ENCODE measurements at regions not wholly inside any gene's neighbourhood (a gene's known extent, or its start where the extent isn't known, plus 50 kb on each side); places are given as distances from the start of the nearest gene placed in this dataset.

- TF ChIP-seq, protein P1, sequence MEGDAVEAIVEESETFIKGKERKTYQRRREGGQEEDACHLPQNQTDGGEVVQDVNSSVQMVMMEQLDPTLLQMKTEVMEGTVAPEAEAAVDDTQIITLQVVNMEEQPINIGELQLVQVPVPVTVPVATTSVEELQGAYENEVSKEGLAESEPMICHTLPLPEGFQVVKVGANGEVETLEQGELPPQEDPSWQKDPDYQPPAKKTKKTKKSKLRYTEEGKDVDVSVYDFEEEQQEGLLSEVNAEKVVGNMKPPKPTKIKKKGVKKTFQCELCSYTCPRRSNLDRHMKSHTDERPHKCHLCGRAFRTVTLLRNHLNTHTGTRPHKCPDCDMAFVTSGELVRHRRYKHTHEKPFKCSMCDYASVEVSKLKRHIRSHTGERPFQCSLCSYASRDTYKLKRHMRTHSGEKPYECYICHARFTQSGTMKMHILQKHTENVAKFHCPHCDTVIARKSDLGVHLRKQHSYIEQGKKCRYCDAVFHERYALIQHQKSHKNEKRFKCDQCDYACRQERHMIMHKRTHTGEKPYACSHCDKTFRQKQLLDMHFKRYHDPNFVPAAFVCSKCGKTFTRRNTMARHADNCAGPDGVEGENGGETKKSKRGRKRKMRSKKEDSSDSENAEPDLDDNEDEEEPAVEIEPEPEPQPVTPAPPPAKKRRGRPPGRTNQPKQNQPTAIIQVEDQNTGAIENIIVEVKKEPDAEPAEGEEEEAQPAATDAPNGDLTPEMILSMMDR (IDR thresholded peaks at IDR 0.05) = no peak
- Histone ChIP-seq H3K4me1 (ENCODE audit: control insufficient read depth, insufficient read depth, low read length) (no peaks in the 10 kb centered on the region), H3K9me3 (ENCODE audit: control insufficient read depth, insufficient read depth, low read length) (no peaks in the 10 kb centered on the region), H3K4me3 (ENCODE audit: low read length) (no peak overlapping the region), H3K27ac (ENCODE audit: low read length) (no peak overlapping the region), H3K27me3 (ENCODE audit: control insufficient read depth, insufficient read depth, low read length) (no peaks in the 10 kb centered on the region), H3K36me3 (ENCODE audit: control insufficient read depth, insufficient read depth, low read length) (no peaks in the 10 kb centered on the region)
- ATAC-seq = no peak
- 92% methylated on average over 8 of the region's 8 CpGs for WGBS (ENCODE audit: insufficient coverage)
- DNase-seq = no peak
- intact Hi-C loops (cut with micrococcal nuclease) = no loop called here
- Mint-ChIP-seq H3K27me3 (ENCODE audit: low read depth in 2 of 2) (peaks cover 6 to 12% of the 10 kb centered on the region in 2 donors), H3K36me3 (no peaks in the 10 kb centered on the region), H3K9me3 (no peaks in the 10 kb centered on the region), H3K4me1 (no peaks in the 10 kb centered on the region), H3K27ac (no peak overlapping the region), H3K4me3 (no peak overlapping the region)
These were observed 83.5 kb upstream of the SLC22A23 start for GRCh38 chr6:3540253-3540820.

GRCh38 chr6:3538536-3538935 lies 81.7 kb upstream of the SLC22A23 start:
- no peaks in the 10 kb centered on the region for H3K9me3 Mint-ChIP-seq
- no peaks in the 10 kb centered on the region for H3K4me1 ChIP-seq (ENCODE audit: control insufficient read depth, insufficient read depth, low read length)
- no peaks in the 10 kb centered on the region for H3K4me1 Mint-ChIP-seq
- no peaks in the 10 kb centered on the region for H3K9me3 ChIP-seq (ENCODE audit: control insufficient read depth, insufficient read depth, low read length)
- no peak overlapping the region for H3K27ac ChIP-seq (ENCODE audit: low read length)
- 60% methylated on average over 6 of the region's 6 CpGs for WGBS (ENCODE audit: insufficient coverage)
- TF ChIP-seq, protein P1 (IDR thresholded peaks at IDR 0.05) = no peak
- H3K36me3 ChIP-seq (ENCODE audit: control insufficient read depth, insufficient read depth, low read length) = no peaks in the 10 kb centered on the region
- no peaks in the 10 kb centered on the region for H3K36me3 Mint-ChIP-seq
- H3K27me3 Mint-ChIP-seq (ENCODE audit: low read depth in 2 of 2) = peaks cover 6 to 8% of the 10 kb centered on the region in 2 donors
- H3K4me3 Mint-ChIP-seq = no peak overlapping the region
- ATAC-seq (no peak), DNase-seq (no peak)
- H3K27ac Mint-ChIP-seq = no peak overlapping the region
- H3K27me3 ChIP-seq (ENCODE audit: control insufficient read depth, insufficient read depth, low read length) = no peaks in the 10 kb centered on the region
- intact Hi-C loops (cut with micrococcal nuclease) = no loop called here
- H3K4me3 ChIP-seq (ENCODE audit: low read length) = no peak overlapping the region

DNA sequence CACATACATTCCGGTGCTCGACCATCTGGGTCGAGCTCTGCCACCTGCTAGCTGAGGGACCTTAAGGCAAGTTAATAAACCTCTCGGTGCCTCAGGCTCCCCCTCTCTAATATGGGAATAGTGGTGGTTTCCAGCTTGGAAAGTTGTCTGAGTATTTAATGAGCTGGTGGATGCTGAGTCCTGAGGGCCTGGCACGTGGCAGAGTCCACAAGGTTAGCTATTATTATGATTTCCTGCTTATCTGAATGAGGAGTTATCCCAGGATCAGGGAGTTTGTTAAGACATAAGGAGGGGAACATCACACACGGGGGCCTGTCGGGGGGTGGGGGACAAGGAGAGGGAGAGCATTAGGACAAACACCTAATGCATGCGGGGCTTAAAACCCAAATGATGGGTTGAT lies 80.1 kb upstream of the SLC22A23 start:
- Histone ChIP-seq H3K27me3 (ENCODE audit: control insufficient read depth, insufficient read depth, low read length) (no peaks in the 10 kb centered on the region), H3K9me3 (ENCODE audit: control insufficient read depth, insufficient read depth, low read length) (no peaks in the 10 kb centered on the region), H3K4me3 (ENCODE audit: low read length) (no peak overlapping the region), H3K27ac (ENCODE audit: low read length) (no peak overlapping the region), H3K36me3 (ENCODE audit: control insufficient read depth, insufficient read depth, low read length) (no peaks in the 10 kb centered on the region), H3K4me1 (ENCODE audit: control insufficient read depth, insufficient read depth, low read length) (no peaks in the 10 kb centered on the region)
- Mint-ChIP-seq H3K9me3 (no peaks in the 10 kb centered on the region), H3K4me3 (no peak overlapping the region), H3K4me1 (no peaks in the 10 kb centered on the region), H3K27me3 (ENCODE audit: low read depth in 2 of 2) (peaks cover 6 to 8% of the 10 kb centered on the region in 2 donors), H3K36me3 (no peaks in the 10 kb centered on the region), H3K27ac (no peak overlapping the region)
- 89% methylated on average over 8 of the region's 8 CpGs for WGBS (ENCODE audit: insufficient coverage)
- TF ChIP-seq, protein P1 (IDR thresholded peaks at IDR 0.05) = no peak
- intact Hi-C loops (cut with micrococcal nuclease) = no loop called here
- DNase-seq (no peak), ATAC-seq (no peak)

GRCh38 chr6:3535776-3536435 lies 79.1 kb upstream of the SLC22A23 start:
- Mint-ChIP-seq H3K4me1 (no peaks in the 10 kb centered on the region), H3K9me3 (no peaks in the 10 kb centered on the region), H3K27me3 (ENCODE audit: low read depth in 2 of 2) (peaks cover 6 to 8% of the 10 kb centered on the region in 2 donors), H3K4me3 (no peak overlapping the region), H3K36me3 (no peaks in the 10 kb centered on the region), H3K27ac (no peak overlapping the region)
- DNase-seq (no peak), ATAC-seq (no peak)
- no peaks in the 10 kb centered on the region for H3K4me1 ChIP-seq (ENCODE audit: control insufficient read depth, insufficient read depth, low read length)
- H3K27ac ChIP-seq (ENCODE audit: low read length) = no peak overlapping the region
- no peaks in the 10 kb centered on the region for H3K36me3 ChIP-seq (ENCODE audit: control insufficient read depth, insufficient read depth, low read length)
- intact Hi-C loops (cut with micrococcal nuclease) = no loop called here
- no peak overlapping the region for H3K4me3 ChIP-seq (ENCODE audit: low read length)
- 91% methylated on average over 19 of the region's 19 CpGs for WGBS (ENCODE audit: insufficient coverage)
- H3K9me3 ChIP-seq (ENCODE audit: control insufficient read depth, insufficient read depth, low read length) = no peaks in the 10 kb centered on the region
- TF ChIP-seq, protein P1 (IDR thresholded peaks at IDR 0.05) = no peak
- no peaks in the 10 kb centered on the region for H3K27me3 ChIP-seq (ENCODE audit: control insufficient read depth, insufficient read depth, low read length)

Data from natural killer cell (primary cell).